ENCODE measurements at regions not wholly inside any gene's neighbourhood (a gene's known extent, or its start where the extent isn't known, plus 50 kb on each side); places are given as distances from the start of the nearest gene placed in this dataset.
A peak's percentile ranks its signal among the peaks of the same experiment; 100 is the strongest.

DNA sequence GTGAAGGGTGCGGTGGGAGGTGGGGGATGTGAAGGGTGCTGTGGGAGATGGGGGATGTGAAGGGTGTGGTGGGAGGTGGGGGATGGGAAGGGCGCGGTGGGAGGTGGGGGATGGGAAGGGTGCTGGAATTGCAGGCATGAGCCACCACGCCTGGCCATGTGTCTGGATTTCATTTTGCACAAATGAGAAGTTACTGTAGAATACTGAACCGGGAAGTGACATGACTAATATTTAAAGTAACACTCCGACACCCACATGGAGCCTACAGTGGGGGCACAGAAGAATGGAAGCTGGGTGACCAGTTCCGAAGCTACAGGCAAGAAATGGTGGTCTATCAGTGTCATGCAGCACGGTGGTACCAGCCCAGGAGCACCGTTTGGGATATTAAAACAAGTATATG lies 69.9 kb upstream of the SPTLC1 start:
- no peak for DNase-seq

DNA sequence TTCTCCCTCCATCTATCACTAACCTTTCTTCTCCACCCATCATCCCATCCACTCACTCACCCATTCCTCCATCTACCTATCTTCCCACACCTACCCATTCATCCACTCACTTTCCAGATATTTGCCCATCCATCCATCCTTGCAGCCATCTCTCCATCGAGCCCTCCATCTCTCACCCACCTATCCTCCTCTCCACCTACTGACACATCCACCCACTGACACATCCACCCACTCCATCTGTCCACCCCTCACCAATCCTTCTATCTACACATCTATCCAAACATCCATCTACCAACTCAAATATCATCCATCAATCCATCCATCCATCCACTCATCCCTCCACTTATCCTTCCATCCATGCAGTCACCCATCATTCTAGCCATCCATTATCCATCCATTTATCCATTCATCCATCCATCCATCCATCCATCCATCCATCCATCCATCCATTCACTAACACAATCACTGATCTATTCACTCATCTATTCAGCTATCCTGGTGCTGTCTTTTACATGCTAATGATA lies 68.9 kb upstream of the SPTLC1 start:
- DNase-seq, result no peak

DNA sequence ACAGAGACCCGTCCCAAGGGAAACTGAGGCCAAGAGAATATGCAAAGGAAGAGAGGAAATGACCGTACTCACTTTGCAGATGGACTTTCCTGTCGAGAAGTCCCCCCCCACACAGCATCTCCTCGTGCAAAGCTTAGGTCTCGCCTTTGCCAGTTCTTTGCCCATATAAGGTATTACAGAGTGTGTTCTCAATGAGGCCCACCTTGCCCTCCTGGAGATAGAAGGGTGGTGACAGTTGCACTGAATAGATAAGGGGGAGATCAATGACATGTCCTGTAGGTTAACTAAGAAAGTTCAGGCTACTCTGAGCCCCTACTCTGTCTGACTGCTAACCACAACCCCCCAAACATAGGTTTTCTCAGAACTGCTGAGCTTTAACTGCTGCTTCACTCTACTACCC lies 68.2 kb upstream of the SPTLC1 start:
- DNase-seq, result no peak

DNA sequence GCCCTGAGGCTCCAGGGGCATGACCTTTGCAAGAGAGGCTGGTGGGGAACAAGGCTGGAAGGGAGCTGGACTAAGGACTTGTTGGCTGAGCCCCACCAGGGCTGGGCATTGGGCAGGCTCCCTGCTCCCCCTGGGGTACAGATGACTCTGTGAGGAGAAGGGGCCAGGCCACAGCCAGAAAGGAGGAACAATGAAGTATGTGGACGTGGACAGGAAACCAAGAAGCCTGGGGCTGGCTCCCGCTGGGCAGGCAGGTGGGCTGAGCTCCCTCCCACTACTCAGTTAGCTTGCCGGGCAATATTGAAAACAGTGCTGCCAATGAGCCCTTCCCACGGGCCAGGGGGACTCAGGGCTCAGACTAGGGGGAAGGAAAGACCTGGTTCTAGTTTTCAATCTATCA lies 66.1 kb upstream of the SPTLC1 start:
- DNase-seq, result no peak

DNA sequence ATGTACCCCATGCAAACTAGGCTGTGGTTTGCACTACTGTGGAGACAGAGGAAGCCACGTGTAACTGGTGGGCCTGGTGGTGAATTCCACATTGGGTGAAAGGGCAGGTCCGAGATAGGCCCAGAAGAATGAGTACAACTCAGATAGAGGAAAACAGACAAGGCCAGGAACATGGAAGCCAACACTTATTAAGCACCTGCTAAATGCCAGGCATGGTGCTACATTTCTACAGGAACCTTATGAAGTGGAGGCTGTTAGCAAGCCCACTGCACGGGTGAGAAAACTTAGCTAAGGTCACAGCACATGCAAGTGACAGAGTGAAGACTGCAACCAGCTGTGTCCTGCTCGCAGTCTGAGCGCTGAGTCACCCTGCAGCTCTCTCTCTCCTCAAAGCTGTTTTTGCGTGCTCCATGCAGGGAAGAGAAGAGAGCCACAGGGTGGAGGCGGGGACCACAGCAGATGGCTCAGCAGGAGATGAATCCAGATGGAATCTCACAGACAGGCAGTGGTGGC lies 65.5 kb upstream of the SPTLC1 start:
- DNase-seq, result peak; percentile 38

DNA sequence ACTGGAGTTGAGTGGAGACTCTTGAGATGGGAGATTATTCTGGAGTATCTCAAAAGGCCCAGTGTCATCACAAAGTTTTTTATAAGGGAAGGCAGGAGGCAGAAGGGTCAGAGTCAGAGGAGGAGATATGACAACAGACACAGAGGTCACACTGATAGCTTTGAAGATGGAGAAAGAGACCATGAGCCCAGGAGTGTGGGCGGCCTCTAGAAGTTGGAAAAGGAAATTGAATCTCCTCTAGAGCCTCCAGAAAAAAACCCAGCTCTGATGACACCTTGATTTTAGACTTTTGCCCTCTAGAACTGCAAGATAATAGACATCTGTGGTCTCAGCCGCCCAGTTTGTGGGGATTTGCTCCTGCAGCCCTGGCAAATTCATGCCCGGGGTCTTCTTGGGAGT lies 64.8 kb upstream of the SPTLC1 start:
- no peak for DNase-seq

DNA sequence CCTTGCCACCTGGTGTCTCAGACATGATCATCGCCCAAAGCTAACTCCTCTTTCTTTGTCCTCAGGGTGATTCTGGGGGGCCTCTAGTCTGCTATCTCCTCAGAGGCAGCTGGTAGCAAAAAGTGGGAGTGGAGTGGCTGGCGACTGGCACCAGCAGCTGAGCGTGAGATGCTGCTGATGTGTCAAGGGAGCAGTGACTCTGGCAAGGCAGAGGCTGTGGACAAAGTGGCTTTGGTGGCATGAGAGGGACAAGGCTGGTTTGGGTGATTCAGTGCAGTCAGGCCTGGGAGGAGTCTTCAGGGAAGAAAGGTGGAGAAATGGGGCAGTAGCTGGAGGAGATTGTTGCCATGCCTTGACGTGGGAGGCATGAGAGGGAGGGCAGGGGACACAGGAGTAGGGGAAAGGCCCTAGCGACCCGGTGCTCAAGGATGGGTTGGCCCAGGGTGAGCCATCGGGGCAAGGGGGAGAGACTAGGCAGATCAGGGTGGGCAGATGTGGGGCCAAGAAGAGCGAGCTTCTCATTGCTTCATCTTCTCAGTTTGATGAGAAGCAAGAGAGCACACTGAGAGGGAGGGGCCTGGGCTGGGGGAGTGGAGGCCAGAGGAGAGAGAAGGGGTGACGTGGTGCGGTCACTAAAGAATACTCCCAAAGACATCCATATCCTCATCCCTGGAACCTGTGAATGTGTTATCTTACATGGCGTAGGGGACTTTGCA lies 64.2 kb upstream of the SPTLC1 start:
- DNase-seq, result no peak

DNA sequence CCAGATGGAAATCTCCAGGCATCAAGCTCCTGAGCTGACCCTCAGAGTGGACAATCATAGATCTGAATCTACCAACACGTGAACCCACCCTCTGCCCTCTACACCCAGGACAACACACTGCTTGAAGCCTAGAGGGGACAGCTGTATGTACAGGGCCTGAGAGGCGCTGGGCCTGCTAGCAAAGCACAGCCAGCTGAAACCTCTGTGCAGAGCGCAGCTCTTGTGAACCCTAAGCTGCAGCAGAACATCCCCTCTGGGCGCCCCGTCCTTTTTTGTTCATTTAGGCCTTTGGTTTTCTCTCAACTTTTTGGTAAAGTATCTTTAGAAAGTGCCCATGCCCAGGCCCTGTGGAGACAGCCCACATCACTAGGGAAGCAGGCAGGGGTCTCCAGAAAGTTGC lies 62.4 kb upstream of the SPTLC1 start:
- no peak for DNase-seq

DNA sequence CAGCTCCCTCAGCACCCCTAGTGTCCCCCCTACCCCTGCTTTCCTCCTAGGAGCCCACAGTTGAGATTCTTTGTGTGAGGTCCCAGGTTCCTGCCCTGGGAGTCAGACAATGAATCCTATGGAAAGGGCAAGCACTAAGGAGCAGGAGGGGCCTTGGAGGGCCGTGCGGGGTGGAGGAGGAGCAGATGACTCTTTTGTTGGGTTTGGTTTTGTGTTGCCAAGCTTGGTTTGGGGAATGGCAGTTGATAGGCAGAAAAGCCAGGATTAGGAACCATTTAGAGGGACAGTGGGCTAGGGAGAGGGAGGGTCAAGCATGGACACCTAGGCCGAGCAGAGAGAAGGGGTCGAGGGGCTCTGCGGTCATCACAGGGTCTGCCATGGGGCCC lies 61.6 kb upstream of the SPTLC1 start:
- no peak for DNase-seq

DNA sequence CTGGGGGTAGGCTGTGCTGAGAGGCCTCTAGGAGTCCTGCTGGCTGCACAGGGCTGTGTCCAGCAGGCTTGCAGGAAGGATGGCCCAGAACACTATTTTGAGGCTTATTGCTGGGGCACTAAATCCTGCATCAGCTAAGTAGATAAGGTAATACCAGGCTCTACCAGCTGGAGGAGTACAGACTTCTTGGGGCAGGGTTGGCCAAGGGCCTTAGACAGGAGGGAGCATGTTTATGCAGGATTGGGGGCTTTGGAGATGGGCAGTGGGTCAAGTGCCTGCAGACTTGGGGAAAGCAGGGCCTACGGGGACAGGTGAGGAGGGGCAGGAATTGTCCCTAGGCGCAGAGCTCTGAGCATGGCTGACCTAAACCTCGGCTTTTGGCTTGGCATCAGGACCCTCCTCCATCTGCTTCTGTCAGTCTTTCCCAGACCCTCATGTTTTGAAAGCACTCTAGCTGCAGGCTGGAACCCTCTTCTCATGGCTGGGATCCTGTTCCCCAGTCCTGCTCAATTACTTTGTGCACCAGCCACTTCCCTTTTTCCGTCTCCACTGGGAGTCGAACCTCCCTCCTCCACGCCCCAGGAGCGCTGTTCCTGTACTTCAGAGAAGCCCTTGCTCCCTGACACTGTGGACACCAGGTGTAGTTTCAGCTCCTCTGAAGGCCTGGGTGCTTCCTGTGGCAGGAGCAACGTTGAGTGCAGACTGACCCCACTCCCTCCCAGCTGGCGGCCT lies 61.0 kb upstream of the SPTLC1 start:
- DNase-seq, result no peak

DNA sequence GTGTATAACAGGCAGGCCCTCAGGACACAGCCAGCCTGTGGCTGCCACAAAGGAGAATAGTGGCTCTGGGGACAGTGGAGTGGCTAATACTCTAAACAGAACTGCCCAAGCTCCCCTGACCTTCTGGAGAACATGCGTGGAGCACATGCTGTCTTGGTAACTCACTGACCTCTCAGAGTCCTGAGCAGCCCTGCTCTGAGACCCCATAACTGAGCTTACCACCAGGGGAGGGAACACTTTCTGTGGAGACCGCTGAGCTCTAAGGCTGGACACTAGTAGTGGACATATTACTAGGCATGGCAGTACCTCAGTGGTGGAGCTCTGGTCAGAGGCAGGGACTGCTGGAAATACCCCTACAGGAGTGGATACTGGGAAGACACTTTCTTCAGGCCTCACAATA lies 60.2 kb upstream of the SPTLC1 start:
- DNase-seq, result no peak

DNA sequence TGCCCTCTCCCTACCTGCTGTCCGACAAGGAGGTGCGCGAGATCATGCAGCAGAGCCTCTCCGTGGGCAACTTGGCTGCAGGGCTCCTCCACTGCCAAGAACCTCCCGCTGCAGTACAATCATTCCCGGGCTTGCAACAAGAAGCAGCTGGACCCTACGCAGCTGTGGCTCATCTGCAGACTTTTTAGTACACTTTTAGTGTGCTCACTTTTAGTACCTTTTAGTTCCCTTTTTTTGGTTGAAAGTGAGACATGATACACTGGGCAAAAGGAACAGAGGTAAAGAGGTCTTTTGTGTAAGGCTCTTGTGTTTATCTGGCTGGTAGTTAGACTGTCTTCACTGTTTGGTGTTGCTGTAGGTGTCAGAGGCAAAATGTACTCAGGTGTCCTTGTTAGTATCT lies 58.1 kb upstream of the SPTLC1 start:
- no peak for DNase-seq

DNA sequence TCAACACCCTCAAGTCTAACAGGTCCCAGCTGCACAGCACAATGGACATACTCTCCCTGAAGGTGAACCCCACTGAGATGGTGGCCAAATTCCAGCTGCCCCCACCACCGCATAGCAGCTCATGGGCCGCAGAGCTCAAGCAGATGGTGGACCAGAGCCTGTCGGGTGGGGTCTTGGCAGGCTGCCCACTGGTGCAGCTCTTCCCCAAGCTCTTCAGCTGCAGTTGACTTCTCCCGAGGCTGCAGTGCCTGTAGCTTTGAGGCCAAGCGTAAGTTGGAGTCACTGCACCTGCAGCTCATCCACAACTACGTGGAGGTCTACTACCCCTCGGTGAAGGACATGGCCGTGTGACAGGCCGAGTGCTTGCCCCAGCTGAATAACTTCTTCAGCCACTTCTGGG lies 56.6 kb upstream of the SPTLC1 start:
- DNase-seq, result no peak

DNA sequence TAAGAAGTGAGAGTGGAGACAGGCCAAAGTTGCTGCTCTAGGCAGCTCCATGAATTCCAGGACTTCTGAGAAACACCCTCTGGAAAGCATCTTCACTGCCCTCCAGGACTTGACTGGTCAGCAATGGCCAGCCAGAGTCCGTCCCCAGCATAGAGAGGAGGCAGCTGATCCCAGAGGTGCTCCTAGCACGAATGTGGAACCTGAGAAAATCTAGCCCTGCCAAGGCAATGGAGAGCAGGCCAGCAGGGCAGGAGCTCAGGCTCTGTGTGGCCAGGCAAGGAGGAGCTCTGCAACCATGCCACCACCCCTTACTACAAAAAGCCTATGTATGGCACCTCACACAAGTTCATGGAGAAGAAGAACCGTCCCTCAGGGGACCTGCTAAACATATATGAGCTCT lies 56.1 kb upstream of the SPTLC1 start:
- no peak for DNase-seq

DNA sequence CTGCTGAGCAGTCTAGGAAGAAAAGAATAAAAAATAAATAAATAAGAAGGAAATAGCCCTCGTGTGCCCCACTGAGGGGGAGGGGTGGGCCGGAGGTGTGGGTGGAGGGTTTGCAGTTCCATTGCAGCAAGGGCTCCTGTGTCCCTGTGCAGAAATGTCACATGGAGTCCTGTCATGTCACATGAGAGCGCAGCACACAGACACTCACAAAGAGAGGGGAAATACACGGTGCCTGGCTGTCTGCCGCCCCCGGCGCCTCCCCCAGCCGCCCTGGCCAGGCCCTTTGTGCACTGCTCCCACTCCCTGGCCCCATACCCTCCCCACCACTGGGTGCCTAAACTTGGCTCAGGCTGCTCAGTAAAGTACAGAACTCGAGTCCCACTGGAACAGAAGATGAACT lies 55.6 kb upstream of the SPTLC1 start:
- DNase-seq, result peak; percentile 40

DNA sequence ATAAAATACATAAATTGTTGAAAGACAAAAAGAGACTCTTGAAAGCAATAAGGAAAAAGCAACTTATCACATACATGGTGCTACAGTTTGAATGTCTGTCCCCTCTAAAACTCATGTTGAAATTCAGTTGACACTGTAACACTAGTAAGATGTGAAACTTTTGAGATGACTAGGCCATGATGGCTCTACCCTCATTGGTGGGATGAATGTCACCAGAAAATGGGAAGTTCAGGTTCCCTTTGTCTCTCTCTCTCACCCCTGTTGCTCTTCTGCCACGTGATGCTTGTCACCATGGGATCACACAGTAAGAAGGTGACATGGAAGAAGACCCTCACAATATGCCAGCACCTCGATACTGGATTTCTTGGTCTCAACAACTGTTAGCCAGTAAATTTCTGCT lies 50.3 kb upstream of the SPTLC1 start:
- no peak for DNase-seq
